MV-4-11 (cell line): ENCODE measurements at regions not wholly inside any gene's neighbourhood (a gene's known extent, or its start where the extent isn't known, plus 50 kb on each side); places are given as distances from the start of the nearest gene placed in this dataset.
A peak's percentile ranks its signal among the peaks of the same experiment; 100 is the strongest.

Experiments used
- DNase-seq: peaks from one replicate; lab custom pipeline; 2025; lab: John Stamatoyannopoulos, UW

DNA sequence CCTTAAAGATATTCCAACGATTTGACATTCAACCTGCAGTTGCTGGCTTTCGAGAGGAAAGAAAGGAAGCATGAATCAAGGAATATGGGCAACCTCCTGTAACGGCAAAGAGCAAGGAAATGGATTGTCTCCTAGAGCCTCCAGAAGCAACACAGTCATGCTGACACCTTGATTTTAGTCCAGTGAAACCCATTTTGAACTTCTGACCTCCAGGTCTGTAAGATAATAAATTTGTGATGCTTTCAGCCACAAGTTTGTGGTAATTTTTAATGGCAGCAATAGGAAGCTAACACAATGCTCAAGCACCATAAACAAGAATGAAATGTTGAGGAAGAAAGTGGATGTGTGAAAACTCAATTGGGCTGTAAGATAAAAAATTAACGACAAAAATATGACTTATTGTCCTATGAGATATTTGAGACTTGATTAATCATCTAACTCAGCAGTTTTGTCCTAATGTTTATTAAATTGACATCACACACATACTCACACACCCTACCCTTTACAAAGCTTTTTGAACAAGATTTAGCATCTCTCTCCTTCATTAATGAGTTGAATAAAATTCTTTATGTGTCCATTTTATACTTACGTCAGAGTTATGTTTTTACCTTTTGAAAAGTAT is 857.2 kb upstream of the INTU start:
- DNase-seq, result no peak

DNA sequence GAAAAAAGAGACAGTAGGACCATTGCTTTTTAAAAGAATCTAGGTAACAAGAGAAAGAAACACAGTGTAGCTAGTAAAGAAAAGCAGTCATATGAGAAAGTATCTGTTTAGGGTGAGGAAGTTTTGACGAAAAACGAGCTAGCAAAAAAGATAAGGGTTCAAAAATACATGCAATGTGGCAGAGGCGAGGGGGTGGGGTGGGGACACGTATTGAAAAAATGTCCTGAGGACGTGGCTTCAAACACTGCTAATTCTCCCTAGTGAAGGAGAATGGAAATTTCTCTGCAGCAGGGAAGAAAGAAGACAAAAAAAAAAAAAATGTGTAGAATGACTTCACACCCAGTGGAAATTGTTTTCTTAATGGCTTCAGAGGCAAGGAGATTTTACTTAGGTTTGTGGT is 856.4 kb upstream of the INTU start:
- DNase-seq, result no peak

DNA sequence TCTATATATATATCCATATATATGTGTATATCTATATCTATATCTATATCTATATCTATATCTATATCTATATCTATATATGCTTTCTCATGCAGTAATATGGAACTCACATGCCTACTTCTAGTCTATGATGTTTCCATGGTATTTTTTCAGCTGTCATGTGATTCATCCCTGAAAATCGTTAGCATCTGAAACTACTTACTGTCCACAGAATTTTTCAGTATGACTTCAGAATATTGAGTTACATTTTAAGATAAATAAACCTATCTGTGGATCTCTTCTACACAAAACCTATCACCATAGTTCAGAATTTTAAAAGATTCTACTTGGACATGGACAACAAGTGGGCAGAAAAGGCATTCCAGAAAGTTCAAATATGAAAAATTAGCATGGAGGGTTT is 855.1 kb upstream of the INTU start:
- DNase-seq, result no peak

GRCh38 chr4:126778348-126778747 is 854.4 kb upstream of the INTU start:
- DNase-seq, result peak; percentile 7

DNA sequence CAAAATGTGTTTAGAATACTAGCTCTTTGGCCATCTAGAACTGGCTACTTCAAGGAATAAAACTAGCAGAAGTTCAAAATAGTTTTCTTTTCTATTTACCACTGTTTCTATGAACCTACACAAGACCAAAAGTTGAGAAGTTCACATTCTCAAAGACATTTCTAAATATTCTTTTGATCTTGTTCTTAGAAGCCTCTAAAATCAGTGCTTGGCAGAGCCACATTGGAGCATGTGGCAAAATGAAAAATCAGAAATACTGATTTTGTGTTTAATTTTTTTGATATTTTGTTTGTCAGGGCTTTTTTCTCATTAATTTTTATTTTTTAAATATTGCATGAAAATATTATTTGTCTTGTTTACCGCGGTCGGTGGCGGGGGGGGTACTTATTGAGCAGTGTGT is 853.8 kb upstream of the INTU start:
- DNase-seq, result no peak

DNA sequence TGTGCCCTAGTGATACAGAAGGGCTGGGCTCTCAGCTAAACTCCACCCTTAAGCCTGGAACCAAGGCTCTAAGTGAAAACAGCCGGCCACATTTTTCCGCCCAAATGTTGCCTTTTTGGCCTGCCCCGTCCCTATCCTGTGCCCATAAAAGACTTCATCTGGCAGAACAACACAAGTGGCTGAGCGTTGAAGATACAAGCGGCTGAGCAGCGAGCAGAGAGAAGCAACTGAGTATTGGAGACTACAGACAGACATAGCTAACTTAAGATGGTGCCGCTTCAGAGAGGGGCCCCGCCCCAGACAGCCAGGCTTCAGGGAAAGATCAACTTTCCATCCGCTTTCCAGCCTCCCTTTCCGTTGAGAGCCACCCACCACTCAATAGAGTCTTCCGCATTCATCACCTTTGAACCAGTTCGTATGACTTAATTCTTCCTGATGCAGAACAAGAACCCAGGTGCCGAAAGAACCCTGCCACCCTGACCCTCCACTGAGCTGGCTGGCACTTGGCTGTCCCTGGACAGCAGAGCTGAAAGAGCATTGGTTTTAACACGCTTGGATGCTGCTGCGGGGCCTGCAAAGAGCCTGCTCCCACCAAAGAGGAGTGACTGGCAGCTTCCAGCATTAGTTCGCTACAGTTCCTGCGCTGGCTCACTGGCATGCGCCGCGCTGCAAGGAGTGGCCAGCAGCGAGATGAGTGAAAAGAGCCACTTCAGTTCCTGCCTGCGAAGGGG is 853.2 kb upstream of the INTU start:
- no peak for DNase-seq

- DNase-seq, result no peak
Observed at GRCh38 chr4:126783191-126783590, 849.6 kb upstream of the INTU start.

- DNase-seq, result no peak
Observed at GRCh38 chr4:126784966-126785580, 847.7 kb upstream of the INTU start.

DNA sequence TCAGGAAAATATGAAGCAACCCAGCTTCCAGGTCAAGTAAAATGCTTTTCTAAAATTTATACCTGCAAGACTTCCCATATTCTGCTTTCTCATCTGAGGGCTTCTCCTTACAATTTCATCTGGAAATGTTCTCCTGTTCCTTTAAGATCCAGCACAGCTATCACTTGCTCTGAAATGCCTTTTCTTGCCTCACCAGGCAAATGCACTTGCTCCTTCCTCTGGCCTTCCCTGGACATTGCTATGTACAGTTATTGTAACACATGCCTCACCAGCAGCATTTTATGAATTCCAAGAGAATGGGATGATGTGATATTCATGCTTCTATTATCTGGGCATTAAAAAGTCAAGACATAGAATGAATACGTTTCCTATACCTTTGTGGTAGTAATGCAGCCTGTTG is 842.1 kb upstream of the INTU start:
- DNase-seq, result no peak

DNA sequence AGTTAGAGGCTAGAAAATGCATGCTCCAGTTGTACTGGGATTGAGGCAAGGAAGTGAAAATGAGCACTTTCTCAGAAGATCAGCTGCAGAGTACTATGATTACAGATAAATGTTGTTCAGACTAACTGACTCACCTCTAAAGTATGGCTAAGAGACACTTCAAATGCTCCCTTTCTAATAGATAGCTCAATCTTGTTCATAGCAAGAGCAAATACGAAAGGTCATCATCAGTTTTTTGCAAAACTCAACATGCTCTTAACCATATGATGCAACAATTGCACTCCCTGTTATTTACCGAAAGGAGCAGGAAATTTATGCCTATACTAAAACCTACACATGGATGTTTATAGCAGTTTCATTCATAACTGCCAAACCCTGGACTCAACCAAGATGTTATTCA is 838.4 kb upstream of the INTU start:
- no peak for DNase-seq

DNA sequence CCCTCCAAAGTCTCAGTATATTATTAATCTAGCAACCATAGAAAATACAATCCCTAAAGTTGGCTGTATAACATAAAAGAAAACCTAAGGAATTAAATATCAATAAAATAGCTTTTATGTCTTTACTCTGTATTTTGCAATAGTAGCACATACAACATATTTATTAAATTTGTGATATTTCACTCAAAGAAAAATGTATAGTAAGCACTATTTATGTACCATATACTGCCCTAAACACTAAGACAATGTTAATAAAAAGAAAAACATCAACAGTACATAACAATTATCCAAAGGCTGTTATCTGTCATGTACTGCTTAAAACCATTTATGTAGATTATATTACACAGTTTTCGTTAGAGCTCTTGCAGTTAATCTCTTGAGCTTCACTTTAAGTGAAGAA is 834.5 kb upstream of the INTU start:
- DNase-seq, result no peak

- DNase-seq, result no peak
Observed at GRCh38 chr4:126799416-126799815, 833.3 kb upstream of the INTU start.

DNA sequence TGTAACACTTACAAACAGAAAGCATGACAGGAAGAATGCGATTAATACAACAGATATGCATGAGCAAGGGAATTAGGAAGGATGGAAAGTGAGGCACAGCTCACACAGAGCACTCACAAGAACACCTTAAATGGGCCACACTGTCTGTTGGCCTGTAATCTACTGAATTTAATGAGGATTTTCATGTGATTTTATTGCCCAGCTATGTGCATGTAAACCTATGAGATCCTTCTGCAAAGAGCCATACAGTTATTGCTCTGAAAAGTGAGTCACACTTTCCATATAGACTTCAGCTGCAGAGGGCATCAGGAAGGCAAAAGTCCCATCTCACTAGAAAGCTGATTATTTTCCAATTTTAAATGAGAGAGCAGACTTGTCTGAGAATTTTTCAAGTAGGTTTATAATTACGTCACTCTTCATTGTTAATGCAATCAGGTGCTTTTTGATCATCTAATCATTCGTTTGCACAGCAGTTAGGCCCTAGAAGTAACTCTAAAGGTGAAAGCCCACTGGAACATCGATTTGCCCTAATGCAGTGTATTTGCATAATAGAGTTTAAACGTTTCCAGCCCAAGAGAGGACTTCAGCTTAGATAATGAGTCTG is 832.7 kb upstream of the INTU start:
- DNase-seq, result peak; percentile 0

DNA sequence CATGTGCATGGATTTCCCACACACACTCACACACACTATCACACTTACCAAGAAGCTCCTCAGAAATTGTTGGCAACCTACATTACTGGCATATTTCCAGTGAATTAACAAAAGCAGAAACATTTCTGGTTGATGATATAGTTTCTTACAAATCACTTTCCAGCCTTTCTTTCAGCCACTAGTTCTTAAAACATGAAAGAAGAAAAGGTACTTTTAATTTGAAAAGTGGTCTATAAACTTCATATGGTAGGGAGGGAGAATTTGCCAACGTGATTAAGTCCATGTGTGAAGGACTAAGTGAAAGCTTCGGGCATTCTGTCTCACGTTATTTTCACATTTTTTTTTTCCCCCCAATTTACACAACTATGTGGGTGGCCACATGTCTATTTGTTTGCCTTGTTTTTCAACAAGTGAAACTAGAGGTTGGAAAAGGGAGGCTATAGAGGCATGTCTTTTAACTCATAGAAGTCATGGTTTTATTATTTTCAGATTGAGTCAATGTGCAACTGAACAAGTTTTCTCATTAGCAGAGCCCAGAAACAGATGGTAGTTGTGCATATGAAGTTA is 832.1 kb upstream of the INTU start:
- DNase-seq, result no peak

DNA sequence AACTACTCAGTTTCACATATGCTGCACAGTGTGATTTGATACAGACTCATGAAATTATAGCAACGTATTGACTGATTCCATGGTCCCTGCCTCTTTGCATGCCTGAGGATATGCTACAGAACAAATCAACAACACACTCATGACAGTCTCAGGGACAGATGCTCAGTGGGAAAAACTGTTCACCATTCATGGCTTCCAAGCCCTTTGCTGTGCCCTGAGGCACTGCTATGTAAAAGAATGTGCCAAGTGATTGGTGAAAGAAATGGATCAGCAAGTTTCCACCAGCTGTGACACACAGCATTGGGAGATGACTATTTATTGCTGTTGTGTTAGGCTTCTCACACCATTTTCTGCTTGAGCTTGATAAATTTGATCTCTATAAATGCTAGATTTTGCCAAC is 825.6 kb upstream of the INTU start:
- DNase-seq, result no peak

- no peak for DNase-seq
Observed at GRCh38 chr4:126812076-126812475, 820.7 kb upstream of the INTU start.

- no peak for DNase-seq
Observed at GRCh38 chr4:126820631-126821030, 812.1 kb upstream of the INTU start.

DNA sequence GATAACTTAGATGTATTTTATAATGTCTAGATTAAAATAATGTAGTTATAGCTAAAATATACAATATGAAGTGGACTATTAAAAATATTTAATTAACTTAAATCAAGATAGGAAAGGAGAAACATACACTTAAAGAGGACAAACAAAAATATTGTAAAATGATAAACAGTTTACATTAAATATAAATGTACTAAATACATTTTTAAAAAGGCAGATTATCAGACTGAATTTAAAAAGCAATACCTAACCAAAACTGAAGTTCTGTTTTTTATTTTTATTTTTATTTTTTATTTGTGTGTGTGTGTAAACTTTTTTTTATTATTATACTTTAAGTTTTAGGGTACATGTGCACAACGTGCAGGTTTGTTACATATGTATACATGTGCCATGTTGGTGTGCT is 811.6 kb upstream of the INTU start:
- DNase-seq, result no peak

GRCh38 chr4:126825083-126825482 is 807.7 kb upstream of the INTU start:
- DNase-seq, result no peak

DNA sequence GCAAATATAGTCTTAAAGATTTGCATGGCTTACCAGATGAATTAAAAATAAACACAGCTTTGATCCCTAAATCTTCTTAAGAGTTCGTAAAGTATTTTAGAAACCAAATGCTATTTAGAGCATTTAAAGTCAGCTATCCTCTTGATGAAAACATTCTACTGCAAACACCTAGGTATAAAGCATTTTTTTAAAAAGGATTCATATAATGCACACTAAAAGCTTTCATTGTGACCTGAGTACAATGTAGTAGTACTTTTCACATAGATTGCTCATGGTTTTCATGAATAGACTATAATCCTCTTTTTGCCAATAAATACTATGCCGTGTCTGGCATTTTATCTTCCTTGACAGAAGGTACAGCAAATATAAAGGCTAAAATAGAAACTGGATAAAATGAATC is 805.1 kb upstream of the INTU start:
- no peak for DNase-seq

- DNase-seq, result no peak
Observed at GRCh38 chr4:126834854-126835253, 797.9 kb upstream of the INTU start.

- no peak for DNase-seq
Observed at GRCh38 chr4:126838941-126839679, 793.6 kb upstream of the INTU start.
